Fibroblast of lung (primary cell): ENCODE measurements at regions not wholly inside any gene's neighbourhood (a gene's known extent, or its start where the extent isn't known, plus 50 kb on each side); places are given as distances from the start of the nearest gene placed in this dataset.

Source experiments
- DNase-seq, 2 donors: peaks; one replicate each; pipeline versions ENCODE4 v3.0.0 to v3.0.0-alpha.2; 2010; ENCODE audit warnings: low read depth in 2 of 2
- H2AFZ ChIP-seq: 2 replicates; pipeline ENCODE4 v1.5.1; 2012; ENCODE audit warnings: low read length, control low read depth, inconsistent platforms
- H3K27ac ChIP-seq: 2 replicates; pipeline ENCODE4 v1.5.1; 2011; ENCODE audit warnings: low read length, control low read depth; ENCODE audit not compliant: insufficient read depth
- H3K27me3 ChIP-seq: 2 replicates; pipeline ENCODE4 v1.5.1; 2011; ENCODE audit warnings: mild to moderate bottlenecking, low read length; ENCODE audit not compliant: control insufficient read depth, insufficient read depth
- H3K36me3 ChIP-seq: 2 replicates; pipeline ENCODE4 v1.5.1; 2011; ENCODE audit warnings: low read length; ENCODE audit not compliant: control insufficient read depth, insufficient read depth
- H3K4me1 ChIP-seq: 2 replicates; pipeline ENCODE4 v1.5.1; 2011; ENCODE audit warnings: low read length; ENCODE audit not compliant: control insufficient read depth, insufficient read depth; ENCODE audit errors: extremely low read depth
- H3K4me2 ChIP-seq: 2 replicates; pipeline ENCODE4 v1.5.1; 2011; ENCODE audit warnings: low read length, control low read depth; ENCODE audit not compliant: insufficient read depth; ENCODE audit errors: extremely low read depth
- H3K4me3 ChIP-seq, 4 experiments: fragments of 200-600 bp in 1 of 4; sonication (generic) in 1 of 4; replicated peaks in 1 of 4; 2 replicates each; pipeline ENCODE4 v1.5.1; 2011 to 2016; ENCODE audit warnings: low read length in 4 of 4, low read depth in 3 of 4, mild to moderate bottlenecking in 3 of 4, control low read depth in 2 of 4, inconsistent platforms in 1 of 4, mixed read lengths in 1 of 4; ENCODE audit not compliant: insufficient read depth in 1 of 4; ENCODE audit errors: control extremely low read depth in 1 of 4
- H3K79me2 ChIP-seq: 2 replicates; pipeline ENCODE4 v1.5.1; 2012; ENCODE audit warnings: mild to moderate bottlenecking, low read length, inconsistent platforms; ENCODE audit not compliant: control insufficient read depth, insufficient read depth
- H3K9ac ChIP-seq: 2 replicates; pipeline ENCODE4 v1.5.1; 2011; ENCODE audit warnings: mild to moderate bottlenecking, low read length, control low read depth; ENCODE audit not compliant: insufficient read depth
- H3K9me3 ChIP-seq: 2 replicates; pipeline ENCODE4 v1.5.1; 2012; ENCODE audit warnings: low read depth, low read length; ENCODE audit not compliant: control insufficient read depth, insufficient read depth
- H4K20me1 ChIP-seq: 2 replicates; pipeline ENCODE4 v1.5.1; 2011; ENCODE audit warnings: low read length; ENCODE audit not compliant: control insufficient read depth, insufficient read depth; ENCODE audit errors: extremely low read depth
- CTCF ChIP-seq, 2 donors: IDR thresholded peaks in 1 of 2; conservative IDR thresholded peaks in 1 of 2; 1 replicate in 1 of 2; 2 replicates in 1 of 2; pipeline ENCODE4 v1.5.1; 2011 to 2012; ENCODE audit warnings: low read length in 2 of 2, control low read depth in 1 of 2, inconsistent platforms in 1 of 2, low read depth in 1 of 2, mild to moderate bottlenecking in 1 of 2
- EZH2 ChIP-seq: IDR thresholded peaks from 2 replicates; pipeline ENCODE4 v1.5.1; 2012; ENCODE audit warnings: low read length, control low read depth, mild to moderate bottlenecking; ENCODE audit errors: missing control alignments

GRCh38 chr2:57146951-57147350 is 899.7 kb upstream of the VRK2 start:
- Histone ChIP-seq H3K9me3 (no peaks in the 10 kb centered on the region), H3K4me2 (no peak overlapping the region), H3K4me1 (no peaks in the 10 kb centered on the region), H3K27ac (no peak overlapping the region), H3K4me3 (no peak overlapping the region), H2AFZ (no peak overlapping the region), H4K20me1 (no peaks in the 10 kb centered on the region), H3K9ac (no peak overlapping the region), H3K79me2 (no peaks in the 10 kb centered on the region), H3K36me3 (no peaks in the 10 kb centered on the region), H3K27me3 (no peaks in the 10 kb centered on the region)
- no peak for TF ChIP-seq EZH2
- no peak for DNase-seq

GRCh38 chr2:57156231-57156924 is 890.2 kb upstream of the VRK2 start:
- H3K27me3 ChIP-seq, result no peaks in the 10 kb centered on the region
- no peaks in the 10 kb centered on the region for H4K20me1 ChIP-seq
- no peak overlapping the region for H3K9ac ChIP-seq
- H3K36me3 ChIP-seq, result no peaks in the 10 kb centered on the region
- H2AFZ ChIP-seq, result no peak overlapping the region
- no peak overlapping the region for H3K4me3 ChIP-seq
- no peak for TF ChIP-seq EZH2
- no peak for TF ChIP-seq CTCF (conservative IDR thresholded peaks at IDR 0.05 in 1 of 2, IDR thresholded peaks at IDR 0.05 in 1 of 2; ENCODE audit: low read depth in 1 of 2, low read length in 2 of 2)
- H3K9me3 ChIP-seq, result no peaks in the 10 kb centered on the region
- no peaks in the 10 kb centered on the region for H3K4me1 ChIP-seq
- no peak overlapping the region for H3K27ac ChIP-seq
- no peak overlapping the region for H3K4me2 ChIP-seq
- no peak for DNase-seq
- no peaks in the 10 kb centered on the region for H3K79me2 ChIP-seq

GRCh38 chr2:57160976-57161375 is 885.6 kb upstream of the VRK2 start:
- no peaks in the 10 kb centered on the region for H4K20me1 ChIP-seq
- H3K9ac ChIP-seq, result no peak overlapping the region
- no peaks in the 10 kb centered on the region for H3K79me2 ChIP-seq
- TF ChIP-seq EZH2, result no peak
- no peak for TF ChIP-seq CTCF (conservative IDR thresholded peaks at IDR 0.05 in 1 of 2, IDR thresholded peaks at IDR 0.05 in 1 of 2; ENCODE audit: low read depth in 1 of 2, low read length in 2 of 2)
- no peak overlapping the region for H3K4me3 ChIP-seq
- no peak overlapping the region for H2AFZ ChIP-seq
- no peaks in the 10 kb centered on the region for H3K27me3 ChIP-seq
- no peak overlapping the region for H3K27ac ChIP-seq
- no peaks in the 10 kb centered on the region for H3K9me3 ChIP-seq
- no peaks in the 10 kb centered on the region for H3K4me1 ChIP-seq
- H3K36me3 ChIP-seq, result no peaks in the 10 kb centered on the region
- no peak overlapping the region for H3K4me2 ChIP-seq
- DNase-seq, result peak; percentile 1 to 88
